ENCODE measurements at regions not wholly inside any gene's neighbourhood (a gene's known extent, or its start where the extent isn't known, plus 50 kb on each side); places are given as distances from the start of the nearest gene placed in this dataset.

GRCh38 chr21:27300770-27301169, 333.9 kb upstream of the ADAMTS5 start:
- Histone ChIP-seq H3K36me3 (no peaks in the 10 kb centered on the region), H3K4me1 (ENCODE audit: low read depth) (no peaks in the 10 kb centered on the region), H3K4me3 (no peak overlapping the region), H3K9me3 (ENCODE audit: low read depth) (no peaks in the 10 kb centered on the region), H3K27ac (no peak overlapping the region), H3K27me3 (no peaks in the 10 kb centered on the region)
- no peak for TF ChIP-seq CTCF (IDR thresholded peaks at IDR 0.05; ENCODE audit: low read depth, low read length)
- no peak for DNase-seq (ENCODE audit: low read depth in 1 of 2, low spot score in 1 of 2)

- TF ChIP-seq CTCF (IDR thresholded peaks at IDR 0.05; ENCODE audit: low read depth, low read length): no peak
- no peak overlapping the region for H3K4me3 ChIP-seq
- H3K36me3 ChIP-seq: no peaks in the 10 kb centered on the region
- H3K9me3 ChIP-seq (ENCODE audit: low read depth): no peaks in the 10 kb centered on the region
- no peak for DNase-seq (ENCODE audit: low read depth in 1 of 2, low spot score in 1 of 2)
- H3K4me1 ChIP-seq (ENCODE audit: low read depth): no peaks in the 10 kb centered on the region
- H3K27ac ChIP-seq: no peak overlapping the region
- H3K27me3 ChIP-seq: no peaks in the 10 kb centered on the region
Observed at GRCh38 chr21:27298465-27298864, 331.6 kb upstream of the ADAMTS5 start.

GRCh38 chr21:27293239-27293638, 326.4 kb upstream of the ADAMTS5 start:
- H3K9me3 ChIP-seq (ENCODE audit: low read depth): no peaks in the 10 kb centered on the region
- no peak for TF ChIP-seq CTCF (IDR thresholded peaks at IDR 0.05; ENCODE audit: low read depth, low read length)
- no peaks in the 10 kb centered on the region for H3K27me3 ChIP-seq
- no peak overlapping the region for H3K27ac ChIP-seq
- H3K4me3 ChIP-seq: no peak overlapping the region
- no peaks in the 10 kb centered on the region for H3K4me1 ChIP-seq (ENCODE audit: low read depth)
- no peaks in the 10 kb centered on the region for H3K36me3 ChIP-seq
- DNase-seq (ENCODE audit: low read depth in 1 of 2, low spot score in 1 of 2): no peak

- H3K36me3 ChIP-seq: no peaks in the 10 kb centered on the region
- H3K4me3 ChIP-seq: no peak overlapping the region
- no peaks in the 10 kb centered on the region for H3K4me1 ChIP-seq (ENCODE audit: low read depth)
- H3K9me3 ChIP-seq (ENCODE audit: low read depth): no peaks in the 10 kb centered on the region
- TF ChIP-seq CTCF (IDR thresholded peaks at IDR 0.05; ENCODE audit: low read depth, low read length): no peak
- no peak for DNase-seq (ENCODE audit: low read depth in 1 of 2, low spot score in 1 of 2)
- no peaks in the 10 kb centered on the region for H3K27me3 ChIP-seq
- H3K27ac ChIP-seq: no peak overlapping the region
Observed at GRCh38 chr21:27292783-27293182, 325.9 kb upstream of the ADAMTS5 start.

- H3K36me3 ChIP-seq: no peaks in the 10 kb centered on the region
- no peak overlapping the region for H3K4me3 ChIP-seq
- H3K4me1 ChIP-seq (ENCODE audit: low read depth): no peaks in the 10 kb centered on the region
- TF ChIP-seq CTCF (IDR thresholded peaks at IDR 0.05; ENCODE audit: low read depth, low read length): no peak
- DNase-seq (ENCODE audit: low read depth in 1 of 2, low spot score in 1 of 2): no peak
- H3K9me3 ChIP-seq (ENCODE audit: low read depth): no peaks in the 10 kb centered on the region
- H3K27ac ChIP-seq: no peak overlapping the region
- no peaks in the 10 kb centered on the region for H3K27me3 ChIP-seq
Observed at GRCh38 chr21:27292229-27292628, 325.3 kb upstream of the ADAMTS5 start.

- no peak for DNase-seq (ENCODE audit: low read depth in 1 of 2, low spot score in 1 of 2)
- H3K36me3 ChIP-seq: no peaks in the 10 kb centered on the region
- H3K27me3 ChIP-seq: no peaks in the 10 kb centered on the region
- no peaks in the 10 kb centered on the region for H3K9me3 ChIP-seq (ENCODE audit: low read depth)
- no peak overlapping the region for H3K4me3 ChIP-seq
- no peak for TF ChIP-seq CTCF (IDR thresholded peaks at IDR 0.05; ENCODE audit: low read depth, low read length)
- no peak overlapping the region for H3K27ac ChIP-seq
- H3K4me1 ChIP-seq (ENCODE audit: low read depth): no peaks in the 10 kb centered on the region
Observed at GRCh38 chr21:27291006-27291405, 324.1 kb upstream of the ADAMTS5 start.
